ENCODE measurements at regions not wholly inside any gene's neighbourhood (a gene's known extent, or its start where the extent isn't known, plus 50 kb on each side); places are given as distances from the start of the nearest gene placed in this dataset.

- H3K27ac Mint-ChIP-seq, result no peak overlapping the region
- no peak for DNase-seq (ENCODE audit: low spot score in 2 of 2, unreplicated experiment in 2 of 2)
- TF ChIP-seq, protein P1, sequence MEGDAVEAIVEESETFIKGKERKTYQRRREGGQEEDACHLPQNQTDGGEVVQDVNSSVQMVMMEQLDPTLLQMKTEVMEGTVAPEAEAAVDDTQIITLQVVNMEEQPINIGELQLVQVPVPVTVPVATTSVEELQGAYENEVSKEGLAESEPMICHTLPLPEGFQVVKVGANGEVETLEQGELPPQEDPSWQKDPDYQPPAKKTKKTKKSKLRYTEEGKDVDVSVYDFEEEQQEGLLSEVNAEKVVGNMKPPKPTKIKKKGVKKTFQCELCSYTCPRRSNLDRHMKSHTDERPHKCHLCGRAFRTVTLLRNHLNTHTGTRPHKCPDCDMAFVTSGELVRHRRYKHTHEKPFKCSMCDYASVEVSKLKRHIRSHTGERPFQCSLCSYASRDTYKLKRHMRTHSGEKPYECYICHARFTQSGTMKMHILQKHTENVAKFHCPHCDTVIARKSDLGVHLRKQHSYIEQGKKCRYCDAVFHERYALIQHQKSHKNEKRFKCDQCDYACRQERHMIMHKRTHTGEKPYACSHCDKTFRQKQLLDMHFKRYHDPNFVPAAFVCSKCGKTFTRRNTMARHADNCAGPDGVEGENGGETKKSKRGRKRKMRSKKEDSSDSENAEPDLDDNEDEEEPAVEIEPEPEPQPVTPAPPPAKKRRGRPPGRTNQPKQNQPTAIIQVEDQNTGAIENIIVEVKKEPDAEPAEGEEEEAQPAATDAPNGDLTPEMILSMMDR (IDR thresholded peaks at IDR 0.05; ENCODE audit: unreplicated experiment), result no peak
- H3K9me3 Mint-ChIP-seq, result peaks cover 3% of the 10 kb centered on the region
- H3K4me3 Mint-ChIP-seq, result no peak overlapping the region
- no peaks in the 10 kb centered on the region for H3K36me3 Mint-ChIP-seq
- H3K27me3 Mint-ChIP-seq (ENCODE audit: low read depth), result peaks cover 41% of the 10 kb centered on the region
- H3K4me1 Mint-ChIP-seq, result no peaks in the 10 kb centered on the region
Observed at GRCh38 chr3:69491975-69492374, 106.1 kb upstream of the FRMD4B start.

- H3K4me1 Mint-ChIP-seq, result no peaks in the 10 kb centered on the region
- TF ChIP-seq, protein P1 (IDR thresholded peaks at IDR 0.05; ENCODE audit: unreplicated experiment), result no peak
- H3K27ac Mint-ChIP-seq, result no peak overlapping the region
- H3K4me3 Mint-ChIP-seq, result no peak overlapping the region
- DNase-seq (ENCODE audit: low spot score in 2 of 2, unreplicated experiment in 2 of 2), result no peak
- no peaks in the 10 kb centered on the region for H3K36me3 Mint-ChIP-seq
- H3K27me3 Mint-ChIP-seq (ENCODE audit: low read depth), result peaks cover 40% of the 10 kb centered on the region
- H3K9me3 Mint-ChIP-seq, result peaks cover 3% of the 10 kb centered on the region
Observed at GRCh38 chr3:69490971-69491370, 105.1 kb upstream of the FRMD4B start.

- no peak for DNase-seq (ENCODE audit: low spot score in 2 of 2, unreplicated experiment in 2 of 2)
- Mint-ChIP-seq H3K4me1 (no peaks in the 10 kb centered on the region), H3K9me3 (peaks cover 3% of the 10 kb centered on the region), H3K4me3 (no peak overlapping the region), H3K27ac (no peak overlapping the region), H3K27me3 (ENCODE audit: low read depth) (peaks cover 39% of the 10 kb centered on the region), H3K36me3 (no peaks in the 10 kb centered on the region)
- TF ChIP-seq, protein P1 (IDR thresholded peaks at IDR 0.05; ENCODE audit: unreplicated experiment), result no peak
Observed at GRCh38 chr3:69490235-69490634, 104.3 kb upstream of the FRMD4B start.

GRCh38 chr3:69488026-69488425, 102.1 kb upstream of the FRMD4B start:
- no peak for DNase-seq (ENCODE audit: low spot score in 2 of 2, unreplicated experiment in 2 of 2)
- Mint-ChIP-seq H3K36me3 (no peaks in the 10 kb centered on the region), H3K9me3 (peaks cover 2% of the 10 kb centered on the region), H3K27me3 (ENCODE audit: low read depth) (peaks cover 32% of the 10 kb centered on the region), H3K27ac (no peak overlapping the region), H3K4me3 (no peak overlapping the region), H3K4me1 (no peaks in the 10 kb centered on the region)
- TF ChIP-seq, protein P1 (IDR thresholded peaks at IDR 0.05; ENCODE audit: unreplicated experiment), result no peak

GRCh38 chr3:69485489-69485888, 99.6 kb upstream of the FRMD4B start:
- no peak overlapping the region for H3K27ac Mint-ChIP-seq
- peaks cover 19% of the 10 kb centered on the region for H3K27me3 Mint-ChIP-seq (ENCODE audit: low read depth)
- H3K9me3 Mint-ChIP-seq, result peaks cover 4% of the 10 kb centered on the region
- TF ChIP-seq, protein P1 (IDR thresholded peaks at IDR 0.05; ENCODE audit: unreplicated experiment), result no peak
- no peak overlapping the region for H3K4me3 Mint-ChIP-seq
- H3K4me1 Mint-ChIP-seq, result no peaks in the 10 kb centered on the region
- no peaks in the 10 kb centered on the region for H3K36me3 Mint-ChIP-seq
- no peak for DNase-seq (ENCODE audit: low spot score in 2 of 2, unreplicated experiment in 2 of 2)

Measured in mesothelial cell of epicardium (in vitro differentiated cells).